Duodenal mucosa (tissue), 2 donors: ENCODE measurements at regions not wholly inside any gene's neighbourhood (a gene's known extent, or its start where the extent isn't known, plus 50 kb on each side); places are given as distances from the start of the nearest gene placed in this dataset.
"Not testable (repeated sequence)": the region's sequence is repeated elsewhere in the genome, so short reads cannot be mapped to it uniquely, and the experiment has no call there.

ENCODE experiments used
- H3K27ac ChIP-seq: one replicate; pipeline ENCODE4 v1.7.0; 2013; ENCODE audit warnings: low read depth, low read length
- H3K27me3 ChIP-seq, 2 donors: one replicate each; pipeline ENCODE4 v1.7.0; 2013; ENCODE audit warnings: low read length in 2 of 2, control low read depth in 1 of 2; ENCODE audit not compliant: insufficient read depth in 2 of 2, control insufficient read depth in 1 of 2
- H3K36me3 ChIP-seq, 2 donors: one replicate each; pipeline ENCODE4 v1.7.0; 2013; ENCODE audit warnings: low read length in 2 of 2, control low read depth in 1 of 2; ENCODE audit not compliant: insufficient read depth in 2 of 2, control insufficient read depth in 1 of 2
- H3K4me1 ChIP-seq, 2 donors: one replicate each; pipeline ENCODE4 v1.7.0; 2013; ENCODE audit warnings: low read length in 2 of 2, control low read depth in 1 of 2; ENCODE audit not compliant: insufficient read depth in 2 of 2, control insufficient read depth in 1 of 2
- H3K4me3 ChIP-seq, 2 donors: one replicate each; pipeline ENCODE4 v1.7.0; 2013; ENCODE audit warnings: low read length in 2 of 2, low read depth in 1 of 2
- H3K9ac ChIP-seq, 2 donors: one replicate each; pipeline ENCODE4 v1.7.0; 2013; ENCODE audit warnings: low read length in 2 of 2, low read depth in 1 of 2
- H3K9me3 ChIP-seq, 2 donors: one replicate each; pipeline ENCODE4 v1.7.0; 2013; ENCODE audit warnings: low read length in 2 of 2, control low read depth in 1 of 2; ENCODE audit not compliant: control insufficient read depth in 1 of 2

- Histone ChIP-seq H3K27ac (no peak overlapping the region), H3K9me3 (no peaks in the 10 kb centered on the region), H3K36me3 (no peaks in the 10 kb centered on the region), H3K4me1 (no peaks in the 10 kb centered on the region), H3K27me3 (no peaks in the 10 kb centered on the region), H3K9ac (no peak overlapping the region), H3K4me3 (no peak overlapping the region)
Observed at GRCh38 chr11:95413761-95414160, 182.8 kb upstream of the SESN3 start.

- H3K27me3 ChIP-seq = no peaks in the 10 kb centered on the region
- no peaks in the 10 kb centered on the region for H3K4me1 ChIP-seq
- no peak overlapping the region for H3K4me3 ChIP-seq
- no peak overlapping the region for H3K27ac ChIP-seq
- no peaks in the 10 kb centered on the region for H3K36me3 ChIP-seq
- no peak overlapping the region for H3K9ac ChIP-seq
- no peaks in the 10 kb centered on the region for H3K9me3 ChIP-seq
Observed at GRCh38 chr11:95413021-95413420, 182.0 kb upstream of the SESN3 start.

- Histone ChIP-seq H3K4me3 (no peak overlapping the region), H3K27me3 (no peaks in the 10 kb centered on the region), H3K36me3 (no peaks in the 10 kb centered on the region), H3K9ac (no peak overlapping the region), H3K4me1 (no peaks in the 10 kb centered on the region), H3K9me3 (no peaks in the 10 kb centered on the region), H3K27ac (no peak overlapping the region)
Observed at GRCh38 chr11:95412074-95412473, 181.1 kb upstream of the SESN3 start.

GRCh38 chr11:95410707-95411106 lies 179.7 kb upstream of the SESN3 start:
- not testable (repeated sequence) for H3K9me3 ChIP-seq, H3K27me3 ChIP-seq, H3K36me3 ChIP-seq, H3K9ac ChIP-seq, H3K4me3 ChIP-seq, H3K4me1 ChIP-seq, H3K27ac ChIP-seq

GRCh38 chr11:95406271-95406670 lies 175.3 kb upstream of the SESN3 start:
- no peak overlapping the region for H3K27ac ChIP-seq
- no peak overlapping the region for H3K4me3 ChIP-seq
- no peaks in the 10 kb centered on the region for H3K27me3 ChIP-seq
- no peak overlapping the region for H3K9ac ChIP-seq
- H3K36me3 ChIP-seq = no peaks in the 10 kb centered on the region
- no peaks in the 10 kb centered on the region for H3K9me3 ChIP-seq
- no peaks in the 10 kb centered on the region for H3K4me1 ChIP-seq

- no peaks in the 10 kb centered on the region for H3K9me3 ChIP-seq
- H3K4me1 ChIP-seq = no peaks in the 10 kb centered on the region
- no peak overlapping the region for H3K27ac ChIP-seq
- no peaks in the 10 kb centered on the region for H3K27me3 ChIP-seq
- no peak overlapping the region for H3K9ac ChIP-seq
- H3K36me3 ChIP-seq = no peaks in the 10 kb centered on the region
- no peak overlapping the region for H3K4me3 ChIP-seq
Observed at GRCh38 chr11:95404370-95404769, 173.4 kb upstream of the SESN3 start.

- Histone ChIP-seq H3K9me3 (no peaks in the 10 kb centered on the region), H3K9ac (no peak overlapping the region), H3K27ac (no peak overlapping the region), H3K27me3 (no peaks in the 10 kb centered on the region), H3K36me3 (no peaks in the 10 kb centered on the region), H3K4me3 (no peak overlapping the region), H3K4me1 (no peaks in the 10 kb centered on the region)
Observed at GRCh38 chr11:95398437-95399112, 167.6 kb upstream of the SESN3 start.

GRCh38 chr11:95392644-95393043 lies 161.6 kb upstream of the SESN3 start:
- H3K4me3 ChIP-seq = no peak overlapping the region
- no peaks in the 10 kb centered on the region for H3K27me3 ChIP-seq
- H3K4me1 ChIP-seq = no peaks in the 10 kb centered on the region
- no peaks in the 10 kb centered on the region for H3K36me3 ChIP-seq
- H3K27ac ChIP-seq = no peak overlapping the region
- H3K9me3 ChIP-seq = no peaks in the 10 kb centered on the region
- no peak overlapping the region for H3K9ac ChIP-seq

- H3K9me3 ChIP-seq = no peaks in the 10 kb centered on the region
- no peaks in the 10 kb centered on the region for H3K27me3 ChIP-seq
- H3K27ac ChIP-seq = no peak overlapping the region
- H3K36me3 ChIP-seq = no peaks in the 10 kb centered on the region
- no peak overlapping the region for H3K9ac ChIP-seq
- no peaks in the 10 kb centered on the region for H3K4me1 ChIP-seq
- H3K4me3 ChIP-seq = no peak overlapping the region
Observed at GRCh38 chr11:95389427-95389826, 158.4 kb upstream of the SESN3 start.

- no peak overlapping the region for H3K4me3 ChIP-seq
- no peak overlapping the region for H3K9ac ChIP-seq
- H3K27ac ChIP-seq = no peak overlapping the region
- no peaks in the 10 kb centered on the region for H3K36me3 ChIP-seq
- no peaks in the 10 kb centered on the region for H3K9me3 ChIP-seq
- H3K4me1 ChIP-seq = no peaks in the 10 kb centered on the region
- H3K27me3 ChIP-seq = no peaks in the 10 kb centered on the region
Observed at GRCh38 chr11:95388086-95388485, 157.1 kb upstream of the SESN3 start.

- Histone ChIP-seq H3K9ac (no peak overlapping the region), H3K27ac (no peak overlapping the region), H3K9me3 (no peaks in the 10 kb centered on the region), H3K27me3 (no peaks in the 10 kb centered on the region), H3K4me1 (no peaks in the 10 kb centered on the region), H3K4me3 (no peak overlapping the region), H3K36me3 (no peaks in the 10 kb centered on the region)
Observed at GRCh38 chr11:95387325-95387724, 156.3 kb upstream of the SESN3 start.
